ENCODE measurements at regions not wholly inside any gene's neighbourhood (a gene's known extent, or its start where the extent isn't known, plus 50 kb on each side); places are given as distances from the start of the nearest gene placed in this dataset.
A peak's percentile ranks its signal among the peaks of the same experiment; 100 is the strongest.
"Not testable (repeated sequence)": the region's sequence is repeated elsewhere in the genome, so short reads cannot be mapped to it uniquely, and the experiment has no call there.

DNA sequence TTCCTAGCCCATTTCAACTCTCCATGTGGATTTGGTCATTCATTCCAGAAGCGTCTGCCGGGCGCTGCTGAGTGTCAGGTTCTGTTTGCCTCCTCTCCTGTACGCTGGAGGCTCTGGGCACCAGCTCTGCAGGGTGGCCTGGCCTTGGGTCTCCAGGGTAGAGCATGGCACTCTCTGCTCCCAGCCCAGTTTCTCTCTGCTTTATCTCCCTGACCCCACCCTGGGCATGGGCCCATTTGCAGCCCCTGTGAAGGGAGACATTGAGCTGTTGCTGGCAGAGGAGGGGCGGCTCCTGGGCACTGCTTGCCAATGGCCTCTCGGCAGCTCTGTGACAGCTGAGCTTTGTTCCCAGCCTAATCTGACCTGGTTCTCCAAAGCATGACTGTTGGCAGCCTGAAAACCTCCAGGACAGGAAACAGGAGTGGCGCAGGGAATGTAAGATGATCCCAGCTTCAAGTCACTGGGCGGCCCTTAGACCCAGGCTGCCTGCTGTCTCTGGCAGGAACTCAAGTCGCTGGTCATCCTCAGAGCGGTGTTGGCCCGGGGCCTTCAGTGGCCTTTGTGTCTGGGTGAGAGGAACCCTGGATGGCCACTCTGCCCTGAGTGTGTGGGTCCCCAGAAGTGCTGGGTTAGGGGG lies 146.8 kb downstream of the SEC14L1 start:
- no peak overlapping the region for H3K4me3 ChIP-seq (ENCODE audit: low read length in 2 of 2)
- H3K9me3 ChIP-seq (ENCODE audit: control insufficient read depth, low read length) = no peaks in the 10 kb centered on the region
- no peaks in the 10 kb centered on the region for H3K27me3 ChIP-seq (ENCODE audit: control insufficient read depth in 1 of 2, insufficient read depth in 2 of 2, low read length in 1 of 2)
- no peaks in the 10 kb centered on the region for H3K36me3 ChIP-seq (ENCODE audit: control insufficient read depth in 1 of 2, insufficient read depth in 2 of 2, low read length in 1 of 2)
- ATAC-seq (ENCODE audit: low FRiP score) (peak; percentile 39), DNase-seq (no peak)
- H3K27ac ChIP-seq (ENCODE audit: low read depth in 1 of 2, low read length in 2 of 2) = peak overlapping the region in 1 of 2 donors; percentile 19
- 18 to 22% methylated on average over 11 of the region's 11 CpGs for WGBS, 2 donors
- intact Hi-C loops (cut with DNase I) = no loop called here
- H3K4me1 ChIP-seq (ENCODE audit: control insufficient read depth in 1 of 2, insufficient read depth in 2 of 2, low read length in 2 of 2) = no peaks in the 10 kb centered on the region

- Histone ChIP-seq H3K4me3 (ENCODE audit: low read length in 2 of 2) (no peak overlapping the region), H3K36me3 (ENCODE audit: control insufficient read depth in 1 of 2, insufficient read depth in 2 of 2, low read length in 1 of 2) (no peaks in the 10 kb centered on the region), H3K4me1 (ENCODE audit: control insufficient read depth in 1 of 2, insufficient read depth in 2 of 2, low read length in 2 of 2) (no peaks in the 10 kb centered on the region), H3K9me3 (ENCODE audit: control insufficient read depth, low read length) (no peaks in the 10 kb centered on the region), H3K27me3 (ENCODE audit: control insufficient read depth in 1 of 2, insufficient read depth in 2 of 2, low read length in 1 of 2) (no peaks in the 10 kb centered on the region), H3K27ac (ENCODE audit: low read depth in 1 of 2, low read length in 2 of 2) (no peak overlapping the region)
- whole genome bisulfite sequencing, 2 donors = 95 to 97% methylated on average over 17 of the region's 17 CpGs
- intact Hi-C loops (cut with DNase I) = no loop called here
- ATAC-seq (ENCODE audit: low FRiP score) = no peak
- no peak for DNase-seq
Observed at GRCh38 chr17:77288115-77288619, 147.4 kb downstream of the SEC14L1 start.

- DNase-seq; ATAC-seq (ENCODE audit: low FRiP score); H3K4me1 ChIP-seq (ENCODE audit: control insufficient read depth in 1 of 2, insufficient read depth in 2 of 2, low read length in 2 of 2); H3K36me3 ChIP-seq (ENCODE audit: control insufficient read depth in 1 of 2, insufficient read depth in 2 of 2, low read length in 1 of 2); H3K9me3 ChIP-seq (ENCODE audit: control insufficient read depth, low read length); H3K27ac ChIP-seq (ENCODE audit: low read depth in 1 of 2, low read length in 2 of 2); H3K27me3 ChIP-seq (ENCODE audit: control insufficient read depth in 1 of 2, insufficient read depth in 2 of 2, low read length in 1 of 2); H3K4me3 ChIP-seq (ENCODE audit: low read length in 2 of 2); intact Hi-C loops (cut with DNase I): not testable (repeated sequence)
- 97 to 98% methylated on average over 19 to 20 of the region's 20 CpGs for WGBS, 2 donors
Observed at GRCh38 chr17:77290759-77291558, 150.2 kb downstream of the SEC14L1 start.

- 92 to 94% methylated on average over 18 of the region's 18 CpGs for WGBS, 2 donors
- DNase-seq = no peak
- Histone ChIP-seq H3K4me3 (ENCODE audit: low read length in 2 of 2) (no peak overlapping the region), H3K27me3 (ENCODE audit: control insufficient read depth in 1 of 2, insufficient read depth in 2 of 2, low read length in 1 of 2) (no peaks in the 10 kb centered on the region), H3K36me3 (ENCODE audit: control insufficient read depth in 1 of 2, insufficient read depth in 2 of 2, low read length in 1 of 2) (no peaks in the 10 kb centered on the region), H3K27ac (ENCODE audit: low read depth in 1 of 2, low read length in 2 of 2) (no peak overlapping the region), H3K4me1 (ENCODE audit: control insufficient read depth in 1 of 2, insufficient read depth in 2 of 2, low read length in 2 of 2) (no peaks in the 10 kb centered on the region), H3K9me3 (ENCODE audit: control insufficient read depth, low read length) (no peaks in the 10 kb centered on the region)
- ATAC-seq (ENCODE audit: low FRiP score) = no peak
- intact Hi-C loops (cut with DNase I) = no loop called here
Observed at GRCh38 chr17:77291591-77292386, 151.0 kb downstream of the SEC14L1 start.

DNA sequence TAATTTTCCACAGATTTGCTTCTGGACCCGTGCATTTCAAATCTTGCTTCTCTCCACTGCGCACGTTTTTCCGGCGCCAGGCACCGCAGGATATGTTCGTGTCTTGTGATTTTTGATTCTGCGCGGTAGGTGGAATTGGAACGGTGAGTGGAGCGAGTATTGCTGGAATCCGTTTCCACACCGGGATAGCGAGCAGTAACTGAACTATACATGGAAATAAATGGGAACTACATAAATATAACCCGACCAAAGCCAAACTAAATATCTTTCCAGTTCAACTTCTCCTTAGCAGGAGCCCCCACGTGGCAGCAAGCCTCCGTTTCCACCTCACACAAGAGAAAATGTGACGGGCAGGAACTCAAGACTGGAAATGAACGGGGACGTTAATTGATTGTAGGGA lies 154.0 kb downstream of the SEC14L1 start:
- H3K27ac ChIP-seq (ENCODE audit: low read depth in 1 of 2, low read length in 2 of 2) = no peak overlapping the region
- intact Hi-C loops (cut with DNase I) = no loop called here
- no peaks in the 10 kb centered on the region for H3K27me3 ChIP-seq (ENCODE audit: control insufficient read depth in 1 of 2, insufficient read depth in 2 of 2, low read length in 1 of 2)
- no peaks in the 10 kb centered on the region for H3K36me3 ChIP-seq (ENCODE audit: control insufficient read depth in 1 of 2, insufficient read depth in 2 of 2, low read length in 1 of 2)
- H3K4me1 ChIP-seq (ENCODE audit: control insufficient read depth in 1 of 2, insufficient read depth in 2 of 2, low read length in 2 of 2) = no peaks in the 10 kb centered on the region
- ATAC-seq (ENCODE audit: low FRiP score) = no peak
- DNase-seq = no peak
- no peak overlapping the region for H3K4me3 ChIP-seq (ENCODE audit: low read length in 2 of 2)
- 21 to 31% methylated on average over 20 of the region's 20 CpGs for WGBS, 2 donors
- peaks cover 2% of the 10 kb centered on the region for H3K9me3 ChIP-seq (ENCODE audit: control insufficient read depth, low read length)

DNA sequence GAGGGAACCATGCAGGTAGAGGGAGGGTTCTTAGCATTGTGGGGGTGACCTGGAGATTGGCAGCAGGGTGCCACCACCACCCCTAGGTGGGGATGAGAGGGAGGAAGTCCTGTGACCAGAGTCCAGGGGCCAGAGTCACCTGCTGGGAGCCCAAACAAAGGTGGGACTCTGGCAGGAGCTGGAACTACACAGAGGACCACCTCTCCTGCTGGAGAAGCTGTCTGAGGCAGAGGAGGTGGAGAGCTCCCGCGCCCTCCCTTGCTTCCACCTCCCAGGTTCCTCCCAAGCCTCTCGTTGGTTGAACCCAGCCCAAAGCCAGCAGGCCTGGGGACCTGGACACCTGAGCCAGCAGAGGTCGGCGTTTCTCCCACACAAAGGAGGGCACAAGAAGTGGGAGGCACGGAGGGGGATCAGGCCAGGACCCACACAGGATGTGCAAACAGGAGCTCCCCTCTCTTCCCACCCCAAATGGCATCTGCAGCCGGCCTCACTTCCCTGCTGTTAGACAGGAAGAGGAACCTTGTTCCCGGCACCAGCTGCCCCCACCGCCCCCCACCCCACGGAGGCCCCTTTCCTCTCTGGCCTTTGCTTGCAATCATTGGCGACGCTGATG lies 154.6 kb downstream of the SEC14L1 start:
- Histone ChIP-seq H3K36me3 (ENCODE audit: control insufficient read depth in 1 of 2, insufficient read depth in 2 of 2, low read length in 1 of 2) (no peaks in the 10 kb centered on the region), H3K4me1 (ENCODE audit: control insufficient read depth in 1 of 2, insufficient read depth in 2 of 2, low read length in 2 of 2) (no peaks in the 10 kb centered on the region), H3K27me3 (ENCODE audit: control insufficient read depth in 1 of 2, insufficient read depth in 2 of 2, low read length in 1 of 2) (no peaks in the 10 kb centered on the region), H3K9me3 (ENCODE audit: control insufficient read depth, low read length) (peaks cover 2% of the 10 kb centered on the region), H3K27ac (ENCODE audit: low read depth in 1 of 2, low read length in 2 of 2) (no peak overlapping the region), H3K4me3 (ENCODE audit: low read length in 2 of 2) (no peak overlapping the region)
- WGBS, 2 donors = 82 to 92% methylated on average over 12 of the region's 12 CpGs
- no peak for ATAC-seq (ENCODE audit: low FRiP score)
- intact Hi-C loops (cut with DNase I) = no loop called here
- DNase-seq = no peak

DNA sequence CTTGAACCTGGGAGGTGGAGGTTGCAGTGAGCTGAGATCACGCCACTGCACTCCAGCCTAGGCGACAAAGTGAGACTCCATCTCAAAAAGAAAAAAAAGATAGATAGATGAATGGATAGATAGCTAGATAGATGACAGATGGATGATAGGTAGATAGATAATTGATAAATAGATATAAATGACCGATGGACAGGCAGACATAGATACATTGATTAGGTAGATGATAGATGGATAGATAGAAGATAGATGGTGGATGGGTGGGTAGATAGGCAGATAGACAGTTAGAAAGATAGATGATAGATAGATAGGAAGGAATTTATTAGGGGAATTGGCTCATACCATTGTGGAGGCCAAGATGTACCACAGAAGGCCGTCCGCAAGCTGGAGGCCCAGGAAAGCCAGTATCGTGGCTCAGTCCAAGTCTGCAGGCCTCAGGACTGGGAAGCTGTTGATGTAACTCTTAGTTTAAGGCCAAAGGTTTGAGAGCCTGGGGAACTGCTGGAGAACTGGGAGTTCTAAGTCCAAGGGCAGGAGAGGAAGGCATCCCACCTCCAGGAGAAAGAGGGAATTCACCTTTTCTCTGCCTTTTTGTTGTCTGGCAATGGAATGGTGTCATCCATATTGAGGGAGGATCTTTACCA lies 156.1 kb downstream of the SEC14L1 start:
- no peak overlapping the region for H3K4me3 ChIP-seq (ENCODE audit: low read length in 2 of 2)
- H3K36me3 ChIP-seq (ENCODE audit: control insufficient read depth in 1 of 2, insufficient read depth in 2 of 2, low read length in 1 of 2) = no peaks in the 10 kb centered on the region
- ATAC-seq (ENCODE audit: low FRiP score) (no peak), DNase-seq (no peak)
- H3K9me3 ChIP-seq (ENCODE audit: control insufficient read depth, low read length) = peaks cover 2% of the 10 kb centered on the region
- 97 to 99% methylated on average over 6 of the region's 6 CpGs for WGBS, 2 donors
- intact Hi-C loops (cut with DNase I) = no loop called here
- no peaks in the 10 kb centered on the region for H3K4me1 ChIP-seq (ENCODE audit: control insufficient read depth in 1 of 2, insufficient read depth in 2 of 2, low read length in 2 of 2)
- H3K27ac ChIP-seq (ENCODE audit: low read depth in 1 of 2, low read length in 2 of 2) = no peak overlapping the region
- no peaks in the 10 kb centered on the region for H3K27me3 ChIP-seq (ENCODE audit: control insufficient read depth in 1 of 2, insufficient read depth in 2 of 2, low read length in 1 of 2)
